DOHH2 (cell line): ENCODE measurements at regions not wholly inside any gene's neighbourhood (a gene's known extent, or its start where the extent isn't known, plus 50 kb on each side); places are given as distances from the start of the nearest gene placed in this dataset.

ENCODE experiments used
- EZH2phosphoT487 ChIP-seq: fragments of 200-600 bp; sonication (generic); IDR thresholded peaks from 2 replicates; pipeline ENCODE4 v1.6.1; 2017; ENCODE audit warnings: borderline replicate concordance, mild to moderate bottlenecking, antibody characterized with exemption, low read length, moderate library complexity, mixed read lengths
- TF ChIP-seq, protein P1 (sequence below): fragments of 200-600 bp; sonication (generic); IDR thresholded peaks from one replicate; pipeline ENCODE4 v1.5.1; 2014; ENCODE audit warnings: antibody characterized with exemption, mild to moderate bottlenecking, low read depth, low read length; ENCODE audit not compliant: poor library complexity, severe bottlenecking

DNA sequence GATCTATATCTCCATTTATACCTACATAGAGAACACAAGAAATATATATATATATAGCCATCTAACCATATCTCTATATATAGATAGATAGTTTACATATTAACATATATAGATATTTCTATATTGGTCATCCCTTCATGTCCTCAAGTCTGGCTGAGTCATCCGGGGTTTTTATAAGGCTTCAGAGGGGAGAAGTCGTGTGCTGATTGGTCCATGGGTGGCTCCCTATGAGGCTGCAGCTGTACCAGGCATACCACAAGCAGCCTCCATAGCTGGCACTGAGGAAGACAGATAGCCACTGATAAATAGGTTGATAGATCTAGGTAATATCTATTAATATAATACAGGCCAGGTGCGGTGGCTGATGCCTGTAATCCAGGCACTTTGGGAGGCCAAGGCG lies 618.3 kb upstream of the SETBP1 start:
- TF ChIP-seq, protein P1, sequence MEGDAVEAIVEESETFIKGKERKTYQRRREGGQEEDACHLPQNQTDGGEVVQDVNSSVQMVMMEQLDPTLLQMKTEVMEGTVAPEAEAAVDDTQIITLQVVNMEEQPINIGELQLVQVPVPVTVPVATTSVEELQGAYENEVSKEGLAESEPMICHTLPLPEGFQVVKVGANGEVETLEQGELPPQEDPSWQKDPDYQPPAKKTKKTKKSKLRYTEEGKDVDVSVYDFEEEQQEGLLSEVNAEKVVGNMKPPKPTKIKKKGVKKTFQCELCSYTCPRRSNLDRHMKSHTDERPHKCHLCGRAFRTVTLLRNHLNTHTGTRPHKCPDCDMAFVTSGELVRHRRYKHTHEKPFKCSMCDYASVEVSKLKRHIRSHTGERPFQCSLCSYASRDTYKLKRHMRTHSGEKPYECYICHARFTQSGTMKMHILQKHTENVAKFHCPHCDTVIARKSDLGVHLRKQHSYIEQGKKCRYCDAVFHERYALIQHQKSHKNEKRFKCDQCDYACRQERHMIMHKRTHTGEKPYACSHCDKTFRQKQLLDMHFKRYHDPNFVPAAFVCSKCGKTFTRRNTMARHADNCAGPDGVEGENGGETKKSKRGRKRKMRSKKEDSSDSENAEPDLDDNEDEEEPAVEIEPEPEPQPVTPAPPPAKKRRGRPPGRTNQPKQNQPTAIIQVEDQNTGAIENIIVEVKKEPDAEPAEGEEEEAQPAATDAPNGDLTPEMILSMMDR: no peak
- TF ChIP-seq EZH2phosphoT487: no peak
